ENCODE measurements at regions not wholly inside any gene's neighbourhood (a gene's known extent, or its start where the extent isn't known, plus 50 kb on each side); places are given as distances from the start of the nearest gene placed in this dataset.

- no peaks in the 10 kb centered on the region for H3K9me3 ChIP-seq (ENCODE audit: control insufficient read depth in 2 of 2, low read length in 2 of 2)
- H3K9ac ChIP-seq (ENCODE audit: low read depth in 1 of 2, low read length in 2 of 2): no peak overlapping the region
- H3K27me3 ChIP-seq (ENCODE audit: control insufficient read depth in 2 of 2, insufficient read depth in 2 of 2, low read length in 2 of 2): no peaks in the 10 kb centered on the region
- no peaks in the 10 kb centered on the region for H3K36me3 ChIP-seq (ENCODE audit: control insufficient read depth in 2 of 2, insufficient read depth in 2 of 2, low read length in 2 of 2)
- no peak overlapping the region for H3K27ac ChIP-seq (ENCODE audit: low read depth in 2 of 2, low read length in 2 of 2)
- H3K4me3 ChIP-seq (ENCODE audit: low read length in 2 of 2): no peak overlapping the region
- peaks cover 0 to 5% of the 10 kb centered on the region in 2 donors for H3K4me1 ChIP-seq (ENCODE audit: control insufficient read depth in 2 of 2, insufficient read depth in 2 of 2, low read length in 2 of 2)
These were observed 284.5 kb upstream of the JAG1 start for GRCh38 chr20:10958279-10958678.

GRCh38 chr20:10960416-10960815 lies 286.6 kb upstream of the JAG1 start:
- Histone ChIP-seq H3K36me3 (ENCODE audit: control insufficient read depth in 2 of 2, insufficient read depth in 2 of 2, low read length in 2 of 2) (no peaks in the 10 kb centered on the region), H3K4me3 (ENCODE audit: low read length in 2 of 2) (no peak overlapping the region), H3K4me1 (ENCODE audit: control insufficient read depth in 2 of 2, insufficient read depth in 2 of 2, low read length in 2 of 2) (peaks cover 0 to 10% of the 10 kb centered on the region in 2 donors), H3K27ac (ENCODE audit: low read depth in 2 of 2, low read length in 2 of 2) (no peak overlapping the region), H3K27me3 (ENCODE audit: control insufficient read depth in 2 of 2, insufficient read depth in 2 of 2, low read length in 2 of 2) (no peaks in the 10 kb centered on the region), H3K9ac (ENCODE audit: low read depth in 1 of 2, low read length in 2 of 2) (no peak overlapping the region), H3K9me3 (ENCODE audit: control insufficient read depth in 2 of 2, low read length in 2 of 2) (no peaks in the 10 kb centered on the region)

DNA sequence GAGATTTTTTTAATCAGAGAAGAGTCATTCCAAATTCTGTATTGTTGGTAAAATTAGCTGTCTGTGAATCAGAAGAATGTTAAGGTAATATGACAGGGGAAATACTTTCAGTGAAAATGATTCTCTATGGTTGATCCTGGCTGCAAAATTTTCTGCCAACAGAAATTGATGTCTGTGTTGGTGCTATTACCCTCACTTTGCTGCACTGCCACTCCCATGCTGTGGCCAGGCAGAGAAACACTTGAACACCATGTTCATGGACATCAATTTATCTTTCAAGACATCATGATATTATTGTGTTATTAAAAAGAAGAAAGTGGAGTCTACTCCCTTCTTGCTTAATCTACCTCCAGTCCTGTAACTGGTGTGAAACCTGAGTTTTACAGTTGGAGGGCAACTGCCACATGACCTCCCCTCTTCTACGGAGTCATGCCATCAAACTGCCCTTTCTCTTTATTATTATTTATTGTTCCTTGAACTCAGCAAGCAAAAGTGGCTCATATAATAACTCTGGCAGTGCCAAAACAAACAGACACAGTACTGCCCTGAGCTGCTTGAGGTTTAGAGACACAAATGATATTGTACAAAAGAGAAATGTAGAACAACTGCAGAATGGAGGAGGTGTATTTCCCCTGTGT lies 288.0 kb upstream of the JAG1 start:
- Histone ChIP-seq H3K4me3 (ENCODE audit: low read length in 2 of 2) (no peak overlapping the region), H3K9ac (ENCODE audit: low read depth in 1 of 2, low read length in 2 of 2) (no peak overlapping the region), H3K27ac (ENCODE audit: low read depth in 2 of 2, low read length in 2 of 2) (no peak overlapping the region), H3K27me3 (ENCODE audit: control insufficient read depth in 2 of 2, insufficient read depth in 2 of 2, low read length in 2 of 2) (no peaks in the 10 kb centered on the region), H3K36me3 (ENCODE audit: control insufficient read depth in 2 of 2, insufficient read depth in 2 of 2, low read length in 2 of 2) (no peaks in the 10 kb centered on the region), H3K4me1 (ENCODE audit: control insufficient read depth in 2 of 2, insufficient read depth in 2 of 2, low read length in 2 of 2) (peaks cover 4 to 10% of the 10 kb centered on the region in 2 donors), H3K9me3 (ENCODE audit: control insufficient read depth in 2 of 2, low read length in 2 of 2) (no peaks in the 10 kb centered on the region)

GRCh38 chr20:10962937-10963336 lies 289.1 kb upstream of the JAG1 start:
- Histone ChIP-seq H3K4me3 (ENCODE audit: low read length in 2 of 2) (no peak overlapping the region), H3K9ac (ENCODE audit: low read depth in 1 of 2, low read length in 2 of 2) (no peak overlapping the region), H3K36me3 (ENCODE audit: control insufficient read depth in 2 of 2, insufficient read depth in 2 of 2, low read length in 2 of 2) (no peaks in the 10 kb centered on the region), H3K27me3 (ENCODE audit: control insufficient read depth in 2 of 2, insufficient read depth in 2 of 2, low read length in 2 of 2) (no peaks in the 10 kb centered on the region), H3K4me1 (ENCODE audit: control insufficient read depth in 2 of 2, insufficient read depth in 2 of 2, low read length in 2 of 2) (peaks cover 4 to 10% of the 10 kb centered on the region in 2 donors), H3K9me3 (ENCODE audit: control insufficient read depth in 2 of 2, low read length in 2 of 2) (no peaks in the 10 kb centered on the region), H3K27ac (ENCODE audit: low read depth in 2 of 2, low read length in 2 of 2) (no peak overlapping the region)

DNA sequence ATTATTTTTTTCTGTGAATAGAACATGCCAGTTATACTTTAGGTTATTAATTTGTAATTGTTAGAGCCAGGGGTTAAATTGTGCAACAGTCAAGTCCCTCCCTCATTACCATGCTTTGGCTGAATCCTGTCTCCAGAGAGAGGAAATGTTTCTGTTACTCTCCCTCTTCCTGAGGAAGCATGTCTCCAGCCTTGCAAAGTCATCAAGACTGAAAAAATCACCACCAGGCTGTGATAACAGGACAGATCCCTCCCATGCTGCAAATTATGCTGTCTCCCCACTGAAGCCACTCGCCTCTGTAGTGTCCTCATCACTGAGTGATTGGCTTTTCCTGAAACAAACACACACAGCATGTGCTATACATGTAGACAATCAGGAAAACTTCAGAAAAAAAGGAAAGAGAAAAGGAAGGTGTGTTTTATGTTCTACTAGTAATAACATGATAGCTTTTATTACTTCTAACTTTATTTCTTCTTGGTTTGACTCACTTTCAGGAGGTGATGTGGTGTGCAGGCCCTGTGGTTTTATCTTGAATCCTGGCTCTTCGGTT lies 290.0 kb upstream of the JAG1 start:
- Histone ChIP-seq H3K27me3 (ENCODE audit: control insufficient read depth in 2 of 2, insufficient read depth in 2 of 2, low read length in 2 of 2) (no peaks in the 10 kb centered on the region), H3K4me3 (ENCODE audit: low read length in 2 of 2) (no peak overlapping the region), H3K9me3 (ENCODE audit: control insufficient read depth in 2 of 2, low read length in 2 of 2) (no peaks in the 10 kb centered on the region), H3K27ac (ENCODE audit: low read depth in 2 of 2, low read length in 2 of 2) (no peak overlapping the region), H3K4me1 (ENCODE audit: control insufficient read depth in 2 of 2, insufficient read depth in 2 of 2, low read length in 2 of 2) (peaks cover 4 to 10% of the 10 kb centered on the region in 2 donors), H3K36me3 (ENCODE audit: control insufficient read depth in 2 of 2, insufficient read depth in 2 of 2, low read length in 2 of 2) (no peaks in the 10 kb centered on the region), H3K9ac (ENCODE audit: low read depth in 1 of 2, low read length in 2 of 2) (no peak overlapping the region)

GRCh38 chr20:10965936-10966470 lies 292.2 kb upstream of the JAG1 start:
- H3K4me1 ChIP-seq (ENCODE audit: control insufficient read depth in 2 of 2, insufficient read depth in 2 of 2, low read length in 2 of 2): peaks cover 8 to 15% of the 10 kb centered on the region in 2 donors
- no peaks in the 10 kb centered on the region for H3K36me3 ChIP-seq (ENCODE audit: control insufficient read depth in 2 of 2, insufficient read depth in 2 of 2, low read length in 2 of 2)
- no peak overlapping the region for H3K9ac ChIP-seq (ENCODE audit: low read depth in 1 of 2, low read length in 2 of 2)
- H3K27ac ChIP-seq (ENCODE audit: low read depth in 2 of 2, low read length in 2 of 2): no peak overlapping the region
- H3K4me3 ChIP-seq (ENCODE audit: low read length in 2 of 2): no peak overlapping the region
- no peaks in the 10 kb centered on the region for H3K27me3 ChIP-seq (ENCODE audit: control insufficient read depth in 2 of 2, insufficient read depth in 2 of 2, low read length in 2 of 2)
- no peaks in the 10 kb centered on the region for H3K9me3 ChIP-seq (ENCODE audit: control insufficient read depth in 2 of 2, low read length in 2 of 2)

DNA sequence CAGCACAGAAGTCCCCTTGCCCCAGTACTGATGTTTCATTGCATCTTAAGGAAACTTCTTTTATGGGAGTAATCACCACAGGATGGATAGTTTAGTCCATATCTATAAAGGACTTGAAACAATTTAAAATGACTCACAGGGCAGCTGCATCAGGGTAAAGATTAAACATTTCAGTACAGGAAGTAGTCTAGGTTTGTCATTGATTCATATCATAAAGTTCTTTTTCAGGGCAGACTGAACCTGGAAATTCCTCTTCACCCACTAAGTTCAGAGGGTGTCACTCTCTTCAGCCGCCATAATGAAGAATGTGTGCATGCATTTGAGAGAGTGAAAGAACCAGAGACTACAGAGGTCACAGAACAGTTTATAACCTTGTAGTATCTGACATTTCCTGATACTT lies 296.3 kb upstream of the JAG1 start:
- H3K9ac ChIP-seq (ENCODE audit: low read depth in 1 of 2, low read length in 2 of 2): no peak overlapping the region
- peaks cover 4 to 9% of the 10 kb centered on the region in 2 donors for H3K4me1 ChIP-seq (ENCODE audit: control insufficient read depth in 2 of 2, insufficient read depth in 2 of 2, low read length in 2 of 2)
- H3K4me3 ChIP-seq (ENCODE audit: low read length in 2 of 2): no peak overlapping the region
- peak overlapping the region in 1 of 2 donors; percentile 56 for H3K27ac ChIP-seq (ENCODE audit: low read depth in 2 of 2, low read length in 2 of 2)
- H3K9me3 ChIP-seq (ENCODE audit: control insufficient read depth in 2 of 2, low read length in 2 of 2): no peaks in the 10 kb centered on the region
- no peaks in the 10 kb centered on the region for H3K36me3 ChIP-seq (ENCODE audit: control insufficient read depth in 2 of 2, insufficient read depth in 2 of 2, low read length in 2 of 2)
- H3K27me3 ChIP-seq (ENCODE audit: control insufficient read depth in 2 of 2, insufficient read depth in 2 of 2, low read length in 2 of 2): no peaks in the 10 kb centered on the region

- no peaks in the 10 kb centered on the region for H3K9me3 ChIP-seq (ENCODE audit: control insufficient read depth in 2 of 2, low read length in 2 of 2)
- no peak overlapping the region for H3K9ac ChIP-seq (ENCODE audit: low read depth in 1 of 2, low read length in 2 of 2)
- H3K27ac ChIP-seq (ENCODE audit: low read depth in 2 of 2, low read length in 2 of 2): no peak overlapping the region
These were observed 297.3 kb upstream of the JAG1 start for GRCh38 chr20:10971096-10971495.

GRCh38 chr20:10972219-10972860 lies 298.5 kb upstream of the JAG1 start:
- Histone ChIP-seq H3K36me3 (ENCODE audit: control insufficient read depth in 2 of 2, insufficient read depth in 2 of 2, low read length in 2 of 2) (no peaks in the 10 kb centered on the region), H3K27me3 (ENCODE audit: control insufficient read depth in 2 of 2, insufficient read depth in 2 of 2, low read length in 2 of 2) (no peaks in the 10 kb centered on the region), H3K9me3 (ENCODE audit: control insufficient read depth in 2 of 2, low read length in 2 of 2) (no peaks in the 10 kb centered on the region), H3K27ac (ENCODE audit: low read depth in 2 of 2, low read length in 2 of 2) (no peak overlapping the region), H3K4me1 (ENCODE audit: control insufficient read depth in 2 of 2, insufficient read depth in 2 of 2, low read length in 2 of 2) (peaks cover 4 to 5% of the 10 kb centered on the region in 2 donors), H3K4me3 (ENCODE audit: low read length in 2 of 2) (no peak overlapping the region), H3K9ac (ENCODE audit: low read depth in 1 of 2, low read length in 2 of 2) (no peak overlapping the region)

More at GRCh38 chr20:10971096-10971495, 297.3 kb upstream of the JAG1 start:
- peaks cover 4 to 5% of the 10 kb centered on the region in 2 donors for H3K4me1 ChIP-seq (ENCODE audit: control insufficient read depth in 2 of 2, insufficient read depth in 2 of 2, low read length in 2 of 2)
- no peak overlapping the region for H3K4me3 ChIP-seq (ENCODE audit: low read length in 2 of 2)
- no peaks in the 10 kb centered on the region for H3K36me3 ChIP-seq (ENCODE audit: control insufficient read depth in 2 of 2, insufficient read depth in 2 of 2, low read length in 2 of 2)
- H3K27me3 ChIP-seq (ENCODE audit: control insufficient read depth in 2 of 2, insufficient read depth in 2 of 2, low read length in 2 of 2): no peaks in the 10 kb centered on the region

DNA sequence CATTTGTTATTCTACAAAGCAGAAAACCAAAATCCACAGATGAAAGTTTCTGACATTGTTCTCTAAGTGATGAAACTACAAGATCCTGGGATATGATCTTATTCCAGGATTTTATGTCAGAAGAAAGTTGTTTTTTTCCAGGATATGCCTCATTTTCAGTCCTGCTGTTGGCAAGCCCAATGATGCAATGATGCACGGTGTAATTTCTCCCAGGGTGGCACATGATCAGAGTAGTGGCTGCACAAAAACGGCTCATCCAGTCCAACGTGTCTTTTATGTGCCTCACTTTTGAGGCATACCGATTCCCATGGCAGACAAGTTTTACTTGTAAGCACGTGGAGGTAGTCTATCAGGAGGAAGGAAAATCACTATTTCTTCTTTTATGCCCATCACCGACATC lies 302.3 kb upstream of the JAG1 start:
- Histone ChIP-seq H3K9me3 (ENCODE audit: control insufficient read depth in 2 of 2, low read length in 2 of 2) (no peaks in the 10 kb centered on the region), H3K9ac (ENCODE audit: low read depth in 1 of 2, low read length in 2 of 2) (no peak overlapping the region), H3K27ac (ENCODE audit: low read depth in 2 of 2, low read length in 2 of 2) (no peak overlapping the region), H3K4me1 (ENCODE audit: control insufficient read depth in 2 of 2, insufficient read depth in 2 of 2, low read length in 2 of 2) (peaks cover 0 to under 1% of the 10 kb centered on the region in 2 donors), H3K27me3 (ENCODE audit: control insufficient read depth in 2 of 2, insufficient read depth in 2 of 2, low read length in 2 of 2) (no peaks in the 10 kb centered on the region), H3K36me3 (ENCODE audit: control insufficient read depth in 2 of 2, insufficient read depth in 2 of 2, low read length in 2 of 2) (no peaks in the 10 kb centered on the region), H3K4me3 (ENCODE audit: low read length in 2 of 2) (no peak overlapping the region)
